ENCODE measurements at regions not wholly inside any gene's neighbourhood (a gene's known extent, or its start where the extent isn't known, plus 50 kb on each side); places are given as distances from the start of the nearest gene placed in this dataset.
"Not testable (repeated sequence)": the region's sequence is repeated elsewhere in the genome, so short reads cannot be mapped to it uniquely, and the experiment has no call there.

GRCh38 chr16:80250381-80250780 lies 290.4 kb upstream of the DYNLRB2 start:
- no peak for DNase-seq

DNA sequence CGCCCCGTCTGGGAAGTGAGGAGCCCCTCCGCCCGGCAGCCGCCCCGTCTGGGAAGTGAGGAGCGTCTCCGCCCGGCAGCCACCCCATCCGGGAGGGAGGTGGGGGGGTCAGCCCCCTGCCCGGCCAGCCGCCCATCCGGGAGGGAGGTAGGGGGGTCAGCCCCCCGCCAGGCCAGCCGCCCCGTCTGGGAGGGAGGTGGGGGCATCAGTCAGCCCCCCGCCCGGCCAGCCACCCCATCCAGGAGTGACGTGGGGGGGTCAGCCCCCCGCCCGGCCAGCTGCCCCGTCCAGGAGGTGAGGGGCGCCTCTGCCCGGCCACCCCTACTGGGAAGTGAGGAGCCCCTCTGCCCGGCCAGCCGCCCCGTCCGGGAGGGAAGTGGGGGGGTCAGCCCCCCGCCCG lies 297.5 kb upstream of the DYNLRB2 start:
- DNase-seq, result not testable (repeated sequence)

GRCh38 chr16:80242279-80242678 lies 298.5 kb upstream of the DYNLRB2 start:
- not testable (repeated sequence) for DNase-seq

- no peak for DNase-seq
Observed at GRCh38 chr16:80233097-80233835, 307.5 kb upstream of the DYNLRB2 start.

GRCh38 chr16:80231888-80232287 lies 308.9 kb upstream of the DYNLRB2 start:
- no peak for DNase-seq

- no peak for DNase-seq
Observed at GRCh38 chr16:80231121-80231520, 309.7 kb upstream of the DYNLRB2 start.

- no peak for DNase-seq
Observed at GRCh38 chr16:80230328-80231120, 310.3 kb upstream of the DYNLRB2 start.

DNA sequence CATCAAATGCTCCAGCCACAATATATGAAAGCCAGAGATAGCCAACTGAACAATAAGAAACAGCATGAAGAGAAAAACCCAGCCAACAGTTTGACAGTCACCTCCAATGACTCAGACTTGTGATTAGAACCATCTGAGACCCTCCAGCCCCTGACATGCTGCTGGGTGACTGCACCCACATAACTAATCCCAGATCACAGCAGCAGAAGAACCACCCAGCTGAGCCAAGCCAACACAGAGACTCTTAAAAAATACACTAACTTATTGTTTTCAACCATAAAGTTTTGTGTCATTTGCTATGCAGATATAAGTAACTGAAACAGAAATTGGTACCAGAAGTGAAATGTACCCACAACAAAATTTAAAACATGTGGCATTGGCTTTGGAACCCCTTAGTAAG lies 314.3 kb upstream of the DYNLRB2 start:
- DNase-seq, result no peak

DNA sequence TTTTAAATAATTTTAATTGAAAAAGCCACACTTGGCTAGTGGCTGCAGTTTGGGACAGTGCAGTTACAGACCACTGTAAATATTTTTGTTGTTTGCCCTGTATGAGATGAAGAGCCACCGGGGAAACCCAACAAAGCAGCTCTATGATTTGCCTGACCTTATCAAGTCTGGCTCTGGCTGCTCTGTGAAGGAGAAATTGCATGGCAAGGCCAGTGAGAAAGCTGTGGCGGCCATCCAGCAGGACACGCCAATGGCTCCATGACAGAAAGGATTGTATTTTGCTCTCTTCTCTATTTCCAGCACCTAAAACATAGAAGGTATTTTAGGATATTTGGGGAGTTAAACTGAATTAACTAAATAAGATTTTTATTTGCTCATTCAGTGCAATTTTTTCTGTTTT lies 330.0 kb upstream of the DYNLRB2 start:
- DNase-seq, result no peak

- DNase-seq, result no peak
Observed at GRCh38 chr16:80208743-80209142, 332.1 kb upstream of the DYNLRB2 start.

DNA sequence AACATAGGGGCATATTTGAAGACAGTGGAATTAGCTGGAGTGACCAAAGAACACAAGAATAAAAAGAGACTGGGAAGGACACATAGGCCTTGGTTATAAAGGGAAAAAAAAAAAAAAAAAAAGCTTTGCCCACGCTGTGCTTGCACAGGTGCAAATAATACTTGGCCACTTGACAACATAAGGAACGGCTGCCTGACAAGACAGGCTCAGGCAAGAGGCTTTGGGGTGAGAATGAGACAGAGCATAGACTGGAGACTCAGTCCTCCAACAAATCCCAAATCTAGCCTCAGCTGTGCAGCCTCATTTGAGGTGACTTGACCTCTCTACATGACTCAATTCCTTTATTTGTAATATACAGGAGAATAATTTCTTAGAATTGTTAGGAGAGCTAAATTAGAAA lies 332.8 kb upstream of the DYNLRB2 start:
- no peak for DNase-seq

- DNase-seq, result no peak
Observed at GRCh38 chr16:80203821-80204220, 337.0 kb upstream of the DYNLRB2 start.

GRCh38 chr16:80202831-80203413 lies 337.9 kb upstream of the DYNLRB2 start:
- no peak for DNase-seq

- no peak for DNase-seq
Observed at GRCh38 chr16:80200079-80200478, 340.7 kb upstream of the DYNLRB2 start.

GRCh38 chr16:80199614-80200013 lies 341.2 kb upstream of the DYNLRB2 start:
- DNase-seq, result no peak

GRCh38 chr16:80198311-80199299 lies 342.2 kb upstream of the DYNLRB2 start:
- no peak for DNase-seq

GRCh38 chr16:80197741-80198201 lies 343.0 kb upstream of the DYNLRB2 start:
- DNase-seq, result no peak

GRCh38 chr16:80191928-80192327 lies 348.9 kb upstream of the DYNLRB2 start:
- no peak for DNase-seq

- no peak for DNase-seq
Observed at GRCh38 chr16:80189476-80190175, 351.2 kb upstream of the DYNLRB2 start.

GRCh38 chr16:80176114-80176513 lies 364.7 kb upstream of the DYNLRB2 start:
- no peak for DNase-seq

DNA sequence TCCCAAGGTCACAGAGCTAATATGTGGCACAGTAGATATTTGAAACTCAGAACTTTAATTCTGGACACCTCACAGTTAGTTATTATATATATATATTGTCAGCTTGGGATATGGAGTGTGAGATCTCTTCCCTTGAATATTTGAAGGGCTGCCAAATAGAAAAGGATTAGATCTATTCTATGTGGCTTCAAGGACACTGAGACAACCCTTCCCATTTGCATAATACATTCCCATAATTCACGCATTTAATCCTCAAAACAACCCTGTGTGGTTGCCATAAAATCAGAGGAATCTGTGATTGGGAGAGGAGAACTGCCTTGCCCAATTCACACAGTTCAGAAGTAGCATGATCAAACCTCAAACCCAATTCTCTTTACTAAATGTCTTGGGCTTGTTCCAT lies 365.8 kb upstream of the DYNLRB2 start:
- DNase-seq, result no peak

GRCh38 chr16:80174416-80174815 lies 366.4 kb upstream of the DYNLRB2 start:
- DNase-seq, result no peak
